Naive B cell (primary cell): ENCODE measurements at regions not wholly inside any gene's neighbourhood (a gene's known extent, or its start where the extent isn't known, plus 50 kb on each side); places are given as distances from the start of the nearest gene placed in this dataset.

ENCODE experiments used
- ATAC-seq, 2 donors: fragments of 150-1000 bp; cut with Tn5 transposase; 2 replicates each; pipeline ENCODE4 v1.10.0; 2021; ENCODE audit warnings: low read depth in 2 of 2, mild to moderate bottlenecking in 2 of 2, moderate library complexity in 2 of 2
- DNase-seq: peaks from one replicate; pipeline ENCODE4 v3.0.0; 2022
- H3K27ac Mint-ChIP-seq, 6 donors: one replicate each; pipeline ENCODE4 v1.8.0; 2020 to 2022; ENCODE audit warnings: mild to moderate bottlenecking in 6 of 6, mixed read lengths in 6 of 6, moderate library complexity in 5 of 6, inconsistent platforms in 2 of 6
- H3K27me3 Mint-ChIP-seq, 3 donors: one replicate each; pipeline ENCODE4 v1.8.0; 2021 to 2022; ENCODE audit warnings: mixed read lengths in 3 of 3, mild to moderate bottlenecking in 1 of 3
- H3K36me3 Mint-ChIP-seq, 2 donors: one replicate each; pipeline ENCODE4 v1.8.0; 2020 to 2022; ENCODE audit warnings: mixed read lengths in 2 of 2, inconsistent platforms in 1 of 2, mild to moderate bottlenecking in 1 of 2
- H3K4me1 Mint-ChIP-seq, 3 donors: one replicate each; pipeline ENCODE4 v1.8.0; 2020 to 2022; ENCODE audit warnings: mixed read lengths in 3 of 3, inconsistent platforms in 1 of 3, mild to moderate bottlenecking in 1 of 3, moderate library complexity in 1 of 3
- H3K4me3 Mint-ChIP-seq, 8 donors: one replicate each; pipeline ENCODE4 v1.8.0; 2020 to 2022; ENCODE audit warnings: mild to moderate bottlenecking in 8 of 8, mixed read lengths in 8 of 8, moderate library complexity in 8 of 8, inconsistent platforms in 2 of 8
- H3K9me3 Mint-ChIP-seq, 7 donors: one replicate each; pipeline ENCODE4 v1.8.0; 2020 to 2022; ENCODE audit warnings: mixed read lengths in 7 of 7, mild to moderate bottlenecking in 5 of 7, inconsistent platforms in 2 of 7, moderate library complexity in 1 of 7

DNA sequence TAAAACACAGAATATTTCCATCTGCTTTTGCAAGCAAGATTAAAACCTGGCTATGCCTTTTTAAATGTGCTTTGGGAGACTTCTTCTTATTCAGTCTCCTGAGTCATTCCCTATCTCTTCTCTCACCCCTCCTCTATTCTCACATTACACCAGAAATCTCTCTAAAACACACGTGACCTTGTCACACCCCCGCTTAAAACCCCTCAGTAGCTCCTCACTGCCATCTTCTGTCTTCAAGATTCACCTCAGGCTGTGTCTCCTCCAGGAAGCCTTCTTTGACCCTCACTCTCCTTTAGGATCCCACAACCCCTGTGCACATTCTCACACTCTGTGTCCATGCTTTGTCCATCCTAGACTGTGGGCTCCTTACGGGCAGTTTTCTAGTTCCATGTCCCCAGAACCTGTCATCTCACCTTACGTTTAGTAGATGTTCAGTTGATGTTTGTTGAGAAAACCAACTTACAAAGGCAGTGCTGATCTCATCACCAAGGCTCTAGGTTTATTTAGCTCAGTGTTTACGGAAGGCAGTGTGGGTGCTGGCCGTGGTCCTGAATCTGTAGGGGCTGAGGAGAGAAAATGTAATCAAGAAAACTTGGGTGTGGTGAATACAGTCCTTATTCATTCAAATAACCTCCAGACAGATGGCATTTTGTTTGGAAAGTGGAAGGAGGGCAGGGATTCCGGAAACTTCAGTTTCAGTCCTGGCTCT is 143.5 kb downstream of the DMRTA2 start:
- Mint-ChIP-seq H3K27ac (no peak overlapping the region), H3K27me3 (peaks cover 29 to 54% (median 31%) of the 10 kb centered on the region in 3 donors), H3K9me3 (peaks cover 0 to 9% (median 0%) of the 10 kb centered on the region in 7 donors), H3K36me3 (no peaks in the 10 kb centered on the region), H3K4me3 (no peak overlapping the region), H3K4me1 (no peaks in the 10 kb centered on the region)
- ATAC-seq (no peak), DNase-seq (no peak)

DNA sequence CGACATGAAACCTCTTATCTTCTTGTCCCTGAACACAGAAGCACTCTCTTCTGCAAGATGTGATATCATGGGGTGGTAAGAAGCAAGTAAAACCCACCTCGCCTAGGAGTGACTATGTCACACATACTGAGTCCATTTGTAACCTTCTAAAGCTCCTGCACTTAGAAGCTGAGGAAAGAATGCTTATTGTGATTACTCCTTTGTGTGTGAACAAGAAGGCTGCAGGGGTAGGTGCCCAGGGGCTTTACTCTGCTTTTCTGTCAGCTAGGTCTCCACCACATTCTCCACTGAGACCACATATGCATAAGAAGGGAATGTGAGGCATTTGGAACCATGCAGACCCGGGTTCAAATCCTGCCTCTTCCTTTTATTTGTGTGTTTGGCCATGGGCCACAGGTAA is 144.3 kb downstream of the DMRTA2 start:
- Mint-ChIP-seq H3K27me3 (peaks cover 32 to 51% (median 32%) of the 10 kb centered on the region in 3 donors), H3K4me1 (no peaks in the 10 kb centered on the region), H3K27ac (no peak overlapping the region), H3K9me3 (peaks cover 0 to 9% (median 0%) of the 10 kb centered on the region in 7 donors), H3K4me3 (no peak overlapping the region), H3K36me3 (no peaks in the 10 kb centered on the region)
- no peak for DNase-seq
- no peak for ATAC-seq

DNA sequence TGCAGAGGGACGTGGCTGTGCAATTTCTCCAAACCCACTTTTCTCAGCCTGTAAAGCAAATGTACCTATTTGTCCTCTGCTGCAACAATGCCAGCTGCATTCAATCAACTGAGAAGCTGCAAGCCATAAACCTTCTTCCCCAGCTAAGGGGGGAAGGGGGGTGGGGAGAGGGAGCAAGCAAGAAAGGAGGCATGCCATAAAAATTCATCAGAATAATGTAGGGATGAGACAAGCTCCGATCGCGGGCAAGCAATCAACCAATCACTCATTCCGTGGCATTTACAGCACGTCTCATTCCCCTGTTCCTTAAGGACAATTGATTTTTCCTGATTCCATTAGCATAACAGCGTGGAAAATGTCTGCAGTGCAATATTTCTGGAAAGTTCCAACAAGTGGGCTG is 144.8 kb downstream of the DMRTA2 start:
- Mint-ChIP-seq H3K4me1 (no peaks in the 10 kb centered on the region), H3K36me3 (no peaks in the 10 kb centered on the region), H3K9me3 (peaks cover 0 to 9% (median 0%) of the 10 kb centered on the region in 7 donors), H3K27ac (no peak overlapping the region), H3K4me3 (no peak overlapping the region), H3K27me3 (peaks cover 33 to 47% (median 34%) of the 10 kb centered on the region in 3 donors)
- ATAC-seq (no peak), DNase-seq (no peak)

DNA sequence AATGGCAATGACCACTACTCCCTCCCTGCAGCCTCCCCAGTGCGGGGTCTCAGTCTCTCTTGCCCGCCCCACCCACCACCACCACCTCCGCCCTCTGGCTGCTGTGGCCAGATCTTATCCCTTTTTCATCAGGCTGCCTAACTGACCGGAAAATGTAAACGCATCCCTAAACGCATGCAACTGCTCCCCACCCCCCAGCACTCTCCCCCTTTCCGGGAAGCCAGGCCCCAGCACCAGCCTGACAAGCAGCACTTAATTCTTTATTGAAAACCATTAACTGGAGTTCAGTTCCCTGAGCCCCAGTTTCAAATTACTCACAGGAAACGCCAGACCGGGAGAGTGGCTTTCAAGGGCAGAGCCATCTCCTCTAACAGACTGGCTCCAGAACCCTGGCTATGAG is 147.7 kb downstream of the DMRTA2 start:
- Mint-ChIP-seq H3K4me3 (no peak overlapping the region), H3K4me1 (no peaks in the 10 kb centered on the region), H3K9me3 (peaks cover 0 to 3% (median 0%) of the 10 kb centered on the region in 7 donors), H3K36me3 (no peaks in the 10 kb centered on the region), H3K27me3 (peaks cover 31 to 51% (median 50%) of the 10 kb centered on the region in 3 donors), H3K27ac (no peak overlapping the region)
- DNase-seq, result no peak
- no peak for ATAC-seq

DNA sequence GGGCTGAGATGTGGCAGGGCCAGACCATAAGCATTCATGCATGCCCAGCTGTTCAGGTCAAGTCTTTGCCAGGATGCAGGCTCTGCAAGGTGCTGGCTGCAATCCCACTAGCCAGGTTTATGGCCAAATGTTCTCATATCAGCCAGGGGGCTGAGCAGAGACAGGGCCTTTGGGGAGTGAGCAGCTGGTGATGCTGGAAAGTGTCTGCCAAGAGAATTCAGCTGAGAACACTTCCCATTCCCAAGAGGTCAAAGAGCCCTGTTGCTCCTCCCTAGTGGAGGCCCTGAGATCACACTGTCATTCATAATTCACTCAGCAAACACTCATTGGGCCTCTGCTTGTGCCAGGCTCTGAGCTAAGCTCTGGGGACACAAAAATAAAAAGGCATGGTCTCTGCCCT is 150.3 kb downstream of the DMRTA2 start:
- H3K9me3 Mint-ChIP-seq, result no peaks in the 10 kb centered on the region
- no peak for DNase-seq
- no peaks in the 10 kb centered on the region for H3K4me1 Mint-ChIP-seq
- peaks cover 16 to 46% (median 44%) of the 10 kb centered on the region in 3 donors for H3K27me3 Mint-ChIP-seq
- H3K36me3 Mint-ChIP-seq, result no peaks in the 10 kb centered on the region
- no peak overlapping the region for H3K27ac Mint-ChIP-seq
- no peak overlapping the region for H3K4me3 Mint-ChIP-seq
- ATAC-seq, result no peak

DNA sequence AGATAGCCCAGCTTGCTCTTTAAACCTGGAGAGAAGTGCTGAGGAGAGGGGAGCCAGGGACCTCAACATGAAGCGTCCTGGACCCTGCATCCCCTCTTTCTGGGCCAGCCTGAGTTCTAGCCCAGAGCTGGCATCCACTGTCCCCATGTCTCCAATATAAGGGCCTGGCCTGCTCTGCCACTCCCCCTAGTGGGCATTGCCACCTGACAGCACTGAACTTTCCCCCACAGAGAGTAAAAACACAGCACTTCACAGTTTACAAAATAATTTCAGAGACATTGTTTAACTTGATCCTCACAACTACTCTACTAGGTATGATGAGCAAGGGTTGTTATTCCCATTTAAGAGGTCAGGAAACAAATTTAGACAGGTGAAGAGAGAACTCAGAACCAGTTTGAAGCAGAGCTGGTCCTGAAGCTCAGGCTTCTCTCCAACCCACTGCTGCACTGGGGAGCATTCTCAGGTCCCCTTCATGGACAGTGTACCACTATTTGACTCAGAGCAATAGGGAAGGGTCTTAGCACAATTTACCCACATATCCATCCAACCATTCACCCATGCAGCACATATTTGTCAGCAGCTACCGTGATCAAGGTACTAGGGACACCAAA is 151.2 kb downstream of the DMRTA2 start:
- peaks cover 15 to 44% (median 40%) of the 10 kb centered on the region in 3 donors for H3K27me3 Mint-ChIP-seq
- H3K4me1 Mint-ChIP-seq, result no peaks in the 10 kb centered on the region
- no peak overlapping the region for H3K4me3 Mint-ChIP-seq
- H3K27ac Mint-ChIP-seq, result no peak overlapping the region
- ATAC-seq, result no peak
- no peaks in the 10 kb centered on the region for H3K36me3 Mint-ChIP-seq
- H3K9me3 Mint-ChIP-seq, result no peaks in the 10 kb centered on the region
- DNase-seq, result no peak

DNA sequence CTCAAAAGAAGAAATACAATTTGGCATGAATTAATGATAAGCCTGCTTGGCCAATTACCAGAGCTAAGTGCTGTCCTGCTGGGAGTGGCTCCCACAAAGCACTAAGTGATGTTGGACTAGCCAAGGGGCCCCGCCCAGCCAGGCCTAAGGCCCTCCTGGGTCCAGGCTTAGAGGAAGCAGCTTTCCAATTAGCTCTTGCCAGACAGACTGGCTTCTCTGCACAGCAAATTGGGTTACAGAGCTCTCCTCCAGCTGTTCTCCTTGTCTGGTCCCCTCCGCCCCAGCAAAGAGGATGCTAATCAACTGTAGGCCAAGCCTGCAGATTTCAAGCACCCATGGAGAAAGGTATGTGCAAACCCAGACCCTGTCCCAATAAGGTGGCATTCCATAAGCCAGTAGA is 151.9 kb downstream of the DMRTA2 start:
- no peak overlapping the region for H3K27ac Mint-ChIP-seq
- no peaks in the 10 kb centered on the region for H3K9me3 Mint-ChIP-seq
- DNase-seq (no peak), ATAC-seq (no peak)
- no peaks in the 10 kb centered on the region for H3K36me3 Mint-ChIP-seq
- H3K4me3 Mint-ChIP-seq, result no peak overlapping the region
- H3K4me1 Mint-ChIP-seq, result no peaks in the 10 kb centered on the region
- peaks cover 13 to 37% (median 35%) of the 10 kb centered on the region in 3 donors for H3K27me3 Mint-ChIP-seq

DNA sequence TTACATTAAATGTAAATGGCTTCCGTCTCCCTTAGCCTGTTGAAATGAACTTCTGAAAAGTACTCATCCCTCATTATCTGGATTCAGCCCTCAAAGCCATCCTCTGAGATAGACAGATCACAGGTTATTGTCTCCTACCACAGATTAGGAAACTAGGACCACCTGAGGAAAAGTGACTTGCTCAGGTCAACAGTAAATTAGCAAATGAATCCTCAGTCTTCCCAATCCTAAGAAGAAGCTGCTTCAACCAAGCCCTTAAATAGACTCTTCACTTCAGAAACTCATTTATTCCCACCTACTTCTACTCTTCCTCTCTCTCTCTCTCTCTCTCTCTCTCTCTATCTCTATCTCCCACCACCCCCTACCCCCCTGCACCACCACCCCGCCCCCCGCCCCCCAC is 152.3 kb downstream of the DMRTA2 start:
- peaks cover 13 to 33% (median 31%) of the 10 kb centered on the region in 3 donors for H3K27me3 Mint-ChIP-seq
- no peaks in the 10 kb centered on the region for H3K4me1 Mint-ChIP-seq
- no peaks in the 10 kb centered on the region for H3K36me3 Mint-ChIP-seq
- H3K9me3 Mint-ChIP-seq, result no peaks in the 10 kb centered on the region
- ATAC-seq (no peak), DNase-seq (no peak)
- no peak overlapping the region for H3K27ac Mint-ChIP-seq
- no peak overlapping the region for H3K4me3 Mint-ChIP-seq

DNA sequence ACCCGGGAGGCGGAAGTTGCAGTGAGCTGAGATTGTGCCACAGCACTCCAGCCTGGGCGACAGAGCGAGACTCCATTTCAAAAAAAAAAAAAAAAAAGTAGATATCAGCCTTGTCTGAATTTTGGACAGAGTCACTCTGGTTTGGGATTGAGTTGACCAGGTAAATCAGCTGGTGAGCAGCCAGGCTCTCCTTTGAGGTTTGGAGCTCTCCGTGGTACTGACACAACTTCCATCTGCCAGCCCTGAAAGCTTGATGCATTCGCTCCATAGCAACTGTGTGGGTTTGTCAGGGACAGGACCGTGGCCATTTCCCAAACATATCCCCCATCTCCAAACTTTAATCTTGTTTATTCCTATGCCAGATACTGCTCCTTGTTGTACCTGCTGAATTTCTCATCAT is 155.2 kb downstream of the DMRTA2 start:
- Mint-ChIP-seq H3K4me1 (no peaks in the 10 kb centered on the region), H3K27me3 (peaks cover 9 to 33% (median 23%) of the 10 kb centered on the region in 3 donors), H3K4me3 (no peak overlapping the region), H3K36me3 (no peaks in the 10 kb centered on the region), H3K27ac (no peak overlapping the region), H3K9me3 (peaks cover 0 to 4% (median 0%) of the 10 kb centered on the region in 7 donors)
- DNase-seq (no peak), ATAC-seq (no peak)

DNA sequence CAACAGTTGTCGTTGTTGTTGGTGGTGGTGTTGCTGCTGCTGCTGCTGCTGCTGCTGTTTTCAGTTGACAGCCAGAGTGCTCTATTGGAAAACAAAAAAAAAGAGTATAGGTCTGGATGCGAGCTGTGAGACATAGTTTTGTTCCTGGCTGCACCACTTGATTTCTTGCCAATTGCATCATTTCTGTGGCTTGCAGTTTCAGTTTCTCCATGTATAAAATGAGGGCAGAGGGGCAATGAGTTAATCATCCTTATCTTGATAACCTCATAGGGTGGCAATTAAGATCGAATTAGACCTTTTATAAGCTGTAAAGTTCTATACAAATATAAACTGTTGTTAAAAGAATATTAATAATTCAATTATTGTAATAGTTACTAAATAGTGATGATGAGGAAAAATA is 156.7 kb downstream of the DMRTA2 start:
- no peaks in the 10 kb centered on the region for H3K36me3 Mint-ChIP-seq
- ATAC-seq (no peak), DNase-seq (no peak)
- peaks cover 8 to 17% (median 9%) of the 10 kb centered on the region in 3 donors for H3K27me3 Mint-ChIP-seq
- H3K4me1 Mint-ChIP-seq, result no peaks in the 10 kb centered on the region
- no peak overlapping the region for H3K4me3 Mint-ChIP-seq
- peaks cover 0 to 4% (median 0%) of the 10 kb centered on the region in 7 donors for H3K9me3 Mint-ChIP-seq
- peak overlapping the region in 1 of 6 donors; percentile 31 for H3K27ac Mint-ChIP-seq

DNA sequence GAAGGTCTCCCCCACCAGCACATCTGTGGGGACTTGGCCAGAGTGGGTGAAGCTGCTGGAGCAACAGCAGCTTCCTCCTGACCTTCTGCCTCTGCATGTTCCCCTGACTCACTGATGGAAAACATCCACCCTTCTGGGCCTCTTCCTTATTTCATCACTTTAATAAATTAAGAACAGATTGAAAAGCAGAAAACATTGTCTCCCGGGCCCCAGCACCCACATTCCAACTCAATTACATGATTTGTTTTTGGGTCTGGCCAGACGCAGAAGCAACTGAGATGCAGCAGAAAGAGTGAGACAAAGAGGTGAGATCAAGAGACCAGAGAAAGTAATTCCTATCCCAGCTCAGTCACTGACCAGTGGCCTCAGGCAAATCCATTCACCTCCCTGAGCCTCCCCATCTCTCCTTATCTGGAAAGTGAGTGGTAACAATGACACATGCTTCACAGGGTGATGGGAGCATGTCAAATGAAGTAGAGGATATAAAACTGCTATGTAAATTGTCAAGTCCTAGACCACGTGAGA is 157.1 kb downstream of the ELAVL4 start:
- H3K9me3 Mint-ChIP-seq, result peaks cover 0 to 4% (median 0%) of the 10 kb centered on the region in 7 donors
- ATAC-seq, result no peak
- no peaks in the 10 kb centered on the region for H3K36me3 Mint-ChIP-seq
- H3K4me3 Mint-ChIP-seq, result no peak overlapping the region
- no peak for DNase-seq
- H3K4me1 Mint-ChIP-seq, result no peaks in the 10 kb centered on the region
- no peak overlapping the region for H3K27ac Mint-ChIP-seq
- peaks cover 8 to 17% (median 9%) of the 10 kb centered on the region in 3 donors for H3K27me3 Mint-ChIP-seq

DNA sequence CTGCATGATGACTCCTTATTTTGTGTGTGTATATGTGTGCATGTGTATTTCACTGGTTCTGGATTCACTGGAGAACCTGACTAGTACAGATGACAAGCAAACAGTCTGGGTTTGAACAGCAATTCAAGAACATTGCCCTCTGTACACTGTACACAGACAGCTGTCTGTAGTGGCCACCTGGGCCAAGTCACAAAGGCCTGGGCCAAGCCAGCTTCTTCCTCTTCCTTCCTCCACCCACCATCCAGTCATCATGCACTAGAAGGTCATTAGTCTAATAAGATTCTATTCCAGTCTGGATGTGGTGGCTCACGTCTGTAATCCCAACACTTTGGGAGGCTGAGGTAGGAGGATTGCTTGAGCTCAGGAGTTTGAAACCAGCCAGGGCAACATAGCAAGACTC is 155.9 kb downstream of the ELAVL4 start:
- no peak for DNase-seq
- Mint-ChIP-seq H3K36me3 (no peaks in the 10 kb centered on the region), H3K4me1 (no peaks in the 10 kb centered on the region), H3K27ac (no peak overlapping the region), H3K4me3 (no peak overlapping the region), H3K27me3 (peaks cover 8 to 25% (median 15%) of the 10 kb centered on the region in 3 donors), H3K9me3 (peaks cover 0 to 4% (median 0%) of the 10 kb centered on the region in 7 donors)
- ATAC-seq, result no peak

DNA sequence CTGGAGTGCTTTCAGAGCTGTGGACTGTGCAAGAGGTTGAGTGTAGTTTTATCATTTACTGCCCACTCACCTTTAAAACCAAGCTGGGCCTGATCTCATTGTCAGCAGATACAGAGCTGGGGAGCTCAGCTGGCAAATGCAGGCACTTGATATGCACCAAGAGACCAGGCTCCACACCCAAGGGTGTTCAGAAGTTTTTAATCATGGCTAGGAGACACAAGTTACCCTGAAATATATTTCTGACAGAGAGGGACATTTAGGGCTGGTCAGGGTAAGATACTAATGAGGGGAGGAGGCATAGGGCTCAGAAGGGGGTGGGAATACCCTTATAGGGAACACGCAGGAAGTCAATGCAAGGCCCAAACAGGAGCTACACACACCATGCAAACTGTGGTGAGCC is 153.7 kb downstream of the ELAVL4 start:
- H3K4me3 Mint-ChIP-seq, result no peak overlapping the region
- H3K36me3 Mint-ChIP-seq, result no peaks in the 10 kb centered on the region

DNA sequence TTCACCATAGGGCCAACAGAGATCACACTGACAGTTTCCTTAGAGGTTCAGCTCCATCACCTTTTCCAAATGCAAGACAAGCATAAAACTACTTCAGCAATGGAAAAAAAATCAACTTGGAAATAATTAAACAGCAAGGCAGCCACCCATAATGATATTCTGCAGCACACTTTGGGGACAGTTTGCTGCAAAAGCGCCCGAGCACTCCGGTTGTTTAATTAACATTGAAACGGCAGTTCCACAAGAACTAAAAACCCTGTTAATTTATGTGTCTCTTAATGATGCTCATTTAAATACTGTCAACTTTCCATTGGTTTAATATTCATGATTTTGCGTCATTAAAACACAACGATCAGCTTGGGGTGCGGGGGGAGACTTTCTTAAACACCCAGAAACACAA is 153.2 kb downstream of the ELAVL4 start:
- Mint-ChIP-seq H3K4me3 (no peak overlapping the region), H3K27me3 (peaks cover 8 to 29% (median 16%) of the 10 kb centered on the region in 3 donors), H3K4me1 (no peaks in the 10 kb centered on the region), H3K27ac (no peak overlapping the region), H3K36me3 (no peaks in the 10 kb centered on the region), H3K9me3 (peaks cover 0 to 4% (median 0%) of the 10 kb centered on the region in 7 donors)
- ATAC-seq (no peak), DNase-seq (no peak)

More for the DNA sequence above, 153.7 kb downstream of the ELAVL4 start:
- no peak overlapping the region for H3K27ac Mint-ChIP-seq
- H3K4me1 Mint-ChIP-seq, result no peaks in the 10 kb centered on the region
- peaks cover 8 to 25% (median 16%) of the 10 kb centered on the region in 3 donors for H3K27me3 Mint-ChIP-seq
- ATAC-seq (no peak), DNase-seq (no peak)
- H3K9me3 Mint-ChIP-seq, result peaks cover 0 to 4% (median 0%) of the 10 kb centered on the region in 7 donors
